ENCODE measurements at regions not wholly inside any gene's neighbourhood (a gene's known extent, or its start where the extent isn't known, plus 50 kb on each side); places are given as distances from the start of the nearest gene placed in this dataset.

DNA sequence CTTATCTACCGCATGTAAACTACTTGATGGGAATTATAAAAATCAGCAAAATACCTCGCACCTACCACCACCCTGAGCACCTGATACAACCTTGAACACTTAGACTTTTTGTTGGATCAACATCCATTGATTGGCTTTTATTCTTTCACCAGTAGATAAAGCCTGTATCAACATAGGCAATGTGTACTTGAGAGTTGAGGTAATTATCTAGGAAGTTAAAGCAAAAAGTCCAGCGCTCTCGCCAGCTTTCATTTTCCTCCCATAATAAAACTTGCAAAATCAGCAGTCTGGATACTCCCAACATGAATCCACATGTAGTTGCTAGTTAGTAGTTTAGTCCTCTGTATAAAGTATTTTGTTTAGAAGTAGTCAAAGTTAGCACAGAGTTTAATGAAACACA, 132.0 kb upstream of the PRDM1 start:
- peak; percentile 96 for FAIRE-seq

DNA sequence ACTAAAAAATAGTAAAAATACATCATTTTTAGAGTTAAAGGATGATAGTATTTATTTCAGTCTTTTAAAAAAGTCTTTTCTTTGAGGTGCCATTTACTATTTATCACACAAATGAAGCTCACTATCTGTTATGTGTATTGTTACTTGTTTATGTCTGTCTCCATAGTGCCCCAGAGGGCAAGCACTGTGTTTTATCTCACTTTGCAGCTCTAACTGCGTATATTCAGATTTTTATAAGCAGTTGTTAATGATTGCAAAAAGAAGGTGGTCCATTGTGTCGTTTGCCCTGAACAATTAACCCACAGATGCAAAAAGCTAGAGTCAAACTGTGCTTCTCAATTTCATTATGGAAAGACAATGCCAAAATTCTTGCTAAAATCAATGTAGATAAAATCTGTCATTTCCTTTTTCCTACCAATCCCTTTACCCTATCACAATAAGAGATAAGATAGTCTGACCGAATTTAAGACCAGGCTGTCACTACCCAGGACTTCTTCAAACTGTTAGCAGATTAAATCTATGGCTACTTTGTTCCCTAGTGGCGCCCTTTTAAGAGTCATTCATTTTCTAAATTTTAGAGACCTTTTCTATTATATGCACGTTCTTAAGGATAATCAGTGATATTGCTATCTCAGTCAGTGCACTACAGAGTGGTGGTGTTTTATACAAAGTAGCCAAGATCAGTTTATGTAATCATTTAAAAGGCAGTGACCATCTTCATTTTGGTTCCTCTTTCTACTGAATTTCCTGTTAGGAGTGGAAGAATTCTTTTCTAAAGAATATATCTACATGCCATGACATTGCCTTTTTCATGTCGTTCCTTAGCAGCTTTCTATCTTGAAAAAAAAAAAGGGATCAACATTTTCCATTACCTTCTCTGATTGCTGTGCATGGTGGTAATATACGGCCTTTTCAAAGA, 133.1 kb upstream of the PRDM1 start:
- no peak for FAIRE-seq

DNA sequence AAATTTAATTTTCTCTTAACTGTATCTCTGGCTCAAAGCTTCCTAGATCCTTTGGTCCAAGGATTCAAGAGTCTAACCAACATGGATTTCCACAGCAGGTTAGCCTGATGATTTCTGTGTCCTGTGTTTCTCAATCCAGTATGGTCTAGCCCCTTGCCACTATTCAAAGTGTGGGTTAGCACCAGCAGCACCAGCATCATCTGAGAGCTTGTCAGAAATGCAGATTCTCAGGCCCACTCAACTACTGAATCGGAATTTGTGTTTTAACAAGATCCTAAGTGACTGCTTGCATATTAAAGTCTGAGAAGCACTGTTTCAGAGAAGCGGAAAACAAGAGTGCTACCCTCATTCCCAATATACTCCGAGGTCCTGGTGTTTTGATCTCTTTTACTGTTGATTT, 133.8 kb upstream of the PRDM1 start:
- FAIRE-seq: no peak

DNA sequence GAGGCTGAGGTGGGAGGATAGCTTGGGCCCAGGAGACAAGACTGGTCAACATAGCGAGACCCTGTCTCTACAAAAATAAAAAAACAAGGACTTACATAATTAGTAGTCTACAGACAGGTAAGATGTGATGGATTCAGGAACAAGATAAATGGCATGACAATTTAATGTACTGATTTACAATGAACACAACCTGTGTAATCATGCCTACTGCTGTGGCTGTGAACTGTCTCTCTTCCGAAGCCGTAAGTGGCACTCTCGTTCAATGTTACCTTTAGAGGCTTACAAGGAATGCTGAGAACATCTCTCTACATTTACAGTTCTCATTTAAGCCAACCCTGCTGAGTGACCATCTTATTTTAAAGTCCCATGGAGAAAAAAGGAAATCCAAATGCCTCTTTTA, 134.8 kb upstream of the PRDM1 start:
- no peak for FAIRE-seq

DNA sequence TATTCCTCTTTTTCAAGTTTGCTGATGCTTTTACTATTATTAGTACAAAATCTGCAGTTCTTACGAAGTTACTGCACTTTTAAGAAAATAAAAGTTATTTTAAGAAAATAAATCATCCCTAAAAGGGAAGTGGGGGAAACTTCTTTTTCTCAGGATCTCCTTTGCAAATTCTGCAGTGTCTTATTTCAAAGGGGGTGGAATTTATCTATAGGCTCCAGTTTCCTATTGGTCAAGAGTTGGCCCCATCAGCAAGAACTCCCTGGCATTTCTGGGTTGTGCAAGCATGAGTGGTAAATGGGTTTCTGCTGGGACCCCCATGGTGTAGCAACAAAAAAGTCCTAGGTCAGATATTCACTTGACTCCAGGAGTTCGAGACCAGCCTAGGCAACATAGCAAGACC, 136.3 kb upstream of the PRDM1 start:
- no peak for FAIRE-seq

DNA sequence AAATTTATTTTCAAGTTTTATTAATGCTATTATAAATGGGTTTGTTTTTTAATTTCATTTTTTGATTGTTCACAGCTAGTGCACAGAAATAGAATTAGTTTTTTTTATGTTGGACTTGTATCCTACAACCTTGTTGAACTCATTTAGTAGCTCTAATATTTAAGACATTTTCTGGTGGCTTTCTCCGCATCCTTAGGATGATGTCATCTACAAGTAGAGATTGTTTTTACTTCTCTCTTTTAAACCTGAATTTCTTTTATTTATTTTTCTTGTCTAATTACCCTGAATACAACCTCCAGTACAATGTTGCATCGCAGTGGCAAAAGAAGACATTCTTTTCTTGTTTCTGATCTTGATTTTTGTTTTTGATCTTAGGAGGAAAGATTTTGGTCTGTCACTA, 142.6 kb upstream of the PRDM1 start:
- FAIRE-seq: no peak

DNA sequence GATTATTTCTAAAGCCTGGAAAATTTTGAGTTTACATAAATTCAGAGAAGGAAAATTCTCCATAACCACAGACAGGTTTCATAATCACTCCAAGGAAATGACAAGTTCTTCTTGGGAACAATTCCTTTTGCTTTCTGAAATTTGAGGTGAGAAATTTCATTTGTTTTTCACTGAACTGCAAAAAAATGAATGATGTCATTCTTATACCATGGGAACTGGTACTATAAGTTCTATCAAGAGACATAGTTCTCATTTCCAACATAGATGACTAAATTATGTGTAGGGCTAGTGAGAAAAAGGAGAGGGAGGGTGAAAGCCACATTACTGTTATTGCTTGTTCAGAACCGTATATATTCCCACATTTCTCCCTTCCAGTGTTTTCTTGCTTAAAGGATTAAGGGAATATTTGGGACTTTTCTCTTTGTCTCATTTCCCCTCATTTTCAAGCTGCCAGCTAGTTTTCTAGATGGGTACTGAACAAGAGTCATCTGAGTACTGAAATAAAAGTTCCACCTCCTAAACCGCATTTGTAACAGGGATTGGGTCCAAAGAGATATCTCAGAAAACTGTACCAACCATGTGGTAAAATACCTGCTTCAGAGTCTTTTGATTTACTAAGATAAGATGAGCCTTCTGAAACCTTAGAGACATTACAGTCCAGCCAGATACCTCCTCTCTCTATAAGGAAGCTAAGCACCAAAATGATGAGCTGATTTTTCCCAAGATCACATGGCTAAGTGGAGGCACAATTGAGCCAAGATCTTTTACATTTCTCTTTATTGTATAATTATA, 144.3 kb upstream of the PRDM1 start:
- no peak for FAIRE-seq

DNA sequence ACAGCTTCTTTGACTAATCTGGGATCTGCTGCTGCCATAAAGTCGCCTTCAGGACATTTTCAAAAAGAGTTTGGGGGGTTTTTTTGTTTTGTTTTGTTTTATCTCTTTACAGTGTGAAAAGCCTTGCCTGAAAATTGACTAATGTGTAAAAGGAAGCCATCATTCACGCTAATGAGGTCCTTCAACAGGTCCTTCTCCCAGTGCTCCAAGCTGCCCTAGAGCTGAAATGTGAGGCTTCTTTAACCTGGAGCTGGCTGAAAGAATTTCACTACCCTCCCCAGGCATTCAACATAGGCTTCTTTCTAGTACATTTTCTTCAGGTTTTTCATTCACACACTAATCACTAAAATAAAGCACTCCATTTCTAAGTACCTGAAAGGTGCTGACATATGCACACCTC, 145.1 kb upstream of the PRDM1 start:
- no peak for FAIRE-seq

DNA sequence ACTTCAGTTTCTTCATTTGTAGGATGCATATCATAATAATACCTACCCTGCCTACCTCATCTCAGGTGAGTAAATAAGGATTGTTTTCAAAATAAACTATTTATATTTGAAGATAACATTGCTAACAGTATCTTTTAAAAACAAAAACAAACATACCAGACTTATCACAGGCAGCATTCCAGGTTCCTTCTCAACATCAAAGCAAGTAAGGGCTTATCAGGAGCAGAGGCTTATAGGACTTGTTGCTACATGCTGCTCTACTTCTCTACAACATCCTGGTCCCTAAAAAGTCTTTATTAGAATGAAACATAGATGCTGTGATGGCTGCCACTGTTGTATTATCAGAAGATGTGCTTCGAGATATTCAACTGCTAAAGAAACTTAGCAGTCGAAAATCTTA, 149.2 kb upstream of the PRDM1 start:
- FAIRE-seq: no peak

DNA sequence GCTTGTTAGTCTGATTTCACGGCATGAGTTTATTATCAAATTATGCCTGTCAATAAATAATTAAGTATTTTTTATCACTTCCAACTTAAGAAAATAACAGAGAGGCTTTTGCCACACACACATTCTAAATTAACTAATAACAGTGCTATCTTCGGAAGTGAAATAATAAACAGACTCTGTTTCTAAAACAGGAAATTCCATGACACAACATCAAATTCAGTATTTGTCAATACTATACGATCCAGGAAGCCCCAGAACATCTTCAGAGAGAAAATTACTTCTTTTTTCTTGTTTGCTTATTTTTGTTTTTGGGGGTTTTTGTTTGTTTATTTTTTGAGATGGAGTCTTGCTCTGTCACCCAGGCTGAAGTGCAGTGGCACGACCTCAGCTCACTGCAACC, 150.7 kb upstream of the PRDM1 start:
- FAIRE-seq: peak; percentile 86

DNA sequence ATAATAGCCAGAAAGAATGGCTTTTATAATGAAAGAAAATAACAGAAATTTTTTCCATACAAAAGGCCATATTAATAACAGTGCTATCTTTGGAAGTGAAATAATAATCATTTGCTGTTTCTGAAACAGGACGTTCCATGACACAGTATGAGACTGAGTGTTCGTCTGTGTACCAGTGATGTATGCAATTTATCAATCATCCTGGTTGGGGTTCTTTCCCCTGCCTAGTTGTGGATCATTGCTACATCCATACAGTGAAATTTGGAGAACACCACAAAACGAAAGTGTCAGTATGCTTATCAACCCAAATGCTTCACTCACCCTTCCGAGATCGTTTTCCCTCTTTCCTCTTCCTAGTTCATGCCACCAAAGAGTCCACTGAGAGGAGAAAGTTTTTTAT, 151.4 kb upstream of the PRDM1 start:
- FAIRE-seq: no peak

DNA sequence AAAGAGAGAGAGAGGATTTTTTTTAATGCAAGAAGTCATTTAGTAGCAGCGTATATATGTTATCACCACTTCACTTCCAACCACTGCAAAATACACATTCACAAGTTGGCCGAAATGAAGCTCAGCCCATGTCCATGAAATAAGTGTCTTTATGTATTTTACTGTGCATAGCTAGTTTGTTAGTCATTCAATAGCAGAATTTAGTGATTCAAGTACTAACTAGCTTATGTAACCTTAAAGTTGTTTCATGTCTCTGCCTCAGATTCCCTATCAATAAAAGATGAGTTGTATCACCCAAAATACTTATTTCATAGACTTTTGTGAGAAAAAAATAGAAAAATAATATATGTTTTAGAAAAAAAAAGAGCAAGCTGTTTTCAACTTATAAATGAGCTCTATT, 153.7 kb upstream of the PRDM1 start:
- FAIRE-seq: no peak

DNA sequence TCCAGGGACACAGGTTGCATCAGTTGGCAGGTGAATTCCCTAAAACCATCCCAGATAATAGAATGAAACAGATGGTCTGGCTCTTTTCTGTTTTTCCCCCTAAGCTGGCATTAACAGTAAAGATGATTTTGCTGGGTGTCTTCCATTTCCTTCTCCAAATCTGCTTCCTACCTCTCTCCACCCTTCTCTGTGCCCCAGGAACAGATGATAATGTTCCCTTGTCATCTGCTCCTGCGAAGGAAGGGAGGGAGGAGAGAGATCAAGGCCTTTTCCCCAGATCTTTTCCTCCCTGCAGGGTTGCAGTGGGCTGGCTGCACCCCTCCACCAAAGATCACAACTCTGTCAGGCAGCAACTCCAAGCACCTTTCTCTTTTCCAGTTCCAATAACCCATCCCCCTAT, 156.5 kb upstream of the PRDM1 start:
- no peak for FAIRE-seq

DNA sequence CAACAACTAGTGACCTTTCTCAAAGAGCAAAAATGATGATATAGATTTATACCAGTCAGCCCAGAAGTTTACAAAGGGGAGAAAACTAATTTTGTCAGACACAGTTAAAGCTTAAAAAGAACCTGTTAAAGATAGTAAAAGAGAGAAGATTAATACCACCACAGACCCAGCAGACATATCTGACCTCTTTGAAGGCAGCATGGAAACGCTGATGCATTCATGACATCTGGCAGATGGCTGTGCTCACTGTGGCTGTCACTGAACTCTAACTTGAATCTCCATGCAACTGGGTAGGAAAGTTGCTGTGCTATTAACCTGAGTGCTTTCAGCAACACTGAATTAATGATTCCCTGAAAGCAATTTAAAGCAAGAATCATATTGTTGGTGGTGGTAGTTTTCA, 159.8 kb upstream of the PRDM1 start:
- FAIRE-seq: no peak

DNA sequence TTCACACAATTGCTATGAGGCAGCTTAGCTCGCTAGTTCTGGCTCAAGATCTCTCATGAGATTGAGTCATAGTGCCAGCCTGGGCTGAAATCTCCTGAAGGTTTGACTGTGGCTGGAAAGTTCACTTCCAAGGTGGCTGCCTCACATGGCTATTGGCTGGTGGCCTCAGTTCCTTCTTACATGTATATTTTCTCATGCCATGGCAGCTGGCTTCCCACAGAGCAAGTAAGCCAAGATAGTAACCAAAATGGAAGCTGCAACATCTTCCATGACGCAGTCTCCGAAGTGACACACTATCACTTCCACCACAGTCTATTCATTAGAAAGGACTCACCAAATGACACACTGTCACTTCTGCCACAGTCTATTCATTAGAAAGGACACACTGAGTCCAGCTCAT, 160.4 kb upstream of the PRDM1 start:
- FAIRE-seq: no peak

DNA sequence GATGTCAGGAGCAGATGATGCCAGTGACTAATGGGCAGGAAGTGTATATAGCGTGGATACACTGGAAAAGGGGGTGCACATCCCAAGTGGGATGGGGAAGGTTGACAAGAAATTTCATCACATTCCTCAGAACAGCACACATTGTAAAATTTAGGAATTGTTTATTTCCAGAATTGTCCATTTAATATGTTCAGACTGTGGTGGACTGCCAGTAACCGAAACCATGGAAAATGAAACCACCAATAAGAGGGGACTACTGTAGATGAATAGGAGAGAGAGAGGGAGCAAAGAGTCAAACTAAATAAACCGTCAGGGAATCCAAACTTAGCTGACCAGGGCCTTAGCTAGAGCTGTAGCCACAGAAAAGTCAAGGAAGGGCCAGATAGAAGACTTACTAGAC, 164.4 kb upstream of the PRDM1 start:
- no peak for FAIRE-seq

DNA sequence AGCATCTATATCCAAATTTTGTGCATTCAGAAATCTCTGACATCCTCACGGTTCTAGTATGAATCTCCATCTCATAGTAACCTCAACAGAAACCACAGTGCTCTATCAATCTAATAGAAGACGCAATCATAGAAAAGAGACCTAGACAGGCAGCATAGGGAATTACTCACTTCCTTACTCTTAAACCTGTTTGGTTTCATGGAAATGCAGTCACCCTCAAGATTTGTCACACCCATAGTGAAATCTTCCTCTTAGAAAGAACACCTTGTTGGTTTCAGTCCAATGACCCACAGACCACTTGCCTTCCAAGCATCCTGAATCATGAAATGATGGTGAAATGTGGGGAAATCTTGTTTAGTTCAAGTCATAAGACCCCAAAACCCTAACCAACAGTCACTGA, 166.1 kb upstream of the PRDM1 start:
- no peak for FAIRE-seq

DNA sequence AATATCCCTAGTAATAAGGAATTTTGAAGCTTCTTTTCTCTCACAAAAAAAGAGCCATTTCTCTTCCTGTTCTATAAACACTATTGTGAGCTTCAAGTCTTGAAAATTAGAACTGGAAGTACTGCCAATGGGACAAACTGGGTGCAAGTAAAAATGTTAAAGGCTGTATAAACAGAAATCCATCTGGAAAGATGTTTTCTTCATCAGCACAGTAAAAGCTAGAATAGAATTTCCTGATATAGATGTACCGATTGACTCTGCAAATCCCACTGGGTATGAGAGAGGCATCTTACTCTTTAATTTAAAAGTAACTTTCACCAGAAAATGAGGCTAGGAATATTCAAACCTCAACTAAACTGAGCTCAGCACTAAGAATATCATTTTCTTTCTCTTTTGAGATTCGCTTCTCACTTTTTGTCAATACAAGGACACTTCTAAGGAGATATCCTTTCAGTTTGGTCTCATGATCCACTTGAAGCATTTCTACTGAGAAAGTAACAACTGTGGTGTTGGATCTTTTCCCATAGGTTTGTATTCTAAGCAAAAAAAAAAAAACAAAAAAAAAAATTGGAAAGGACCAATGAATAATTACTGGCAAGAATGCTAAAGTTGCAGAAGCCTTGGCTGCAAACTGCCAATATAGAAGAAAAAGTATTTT, 169.0 kb upstream of the PRDM1 start:
- FAIRE-seq: no peak

DNA sequence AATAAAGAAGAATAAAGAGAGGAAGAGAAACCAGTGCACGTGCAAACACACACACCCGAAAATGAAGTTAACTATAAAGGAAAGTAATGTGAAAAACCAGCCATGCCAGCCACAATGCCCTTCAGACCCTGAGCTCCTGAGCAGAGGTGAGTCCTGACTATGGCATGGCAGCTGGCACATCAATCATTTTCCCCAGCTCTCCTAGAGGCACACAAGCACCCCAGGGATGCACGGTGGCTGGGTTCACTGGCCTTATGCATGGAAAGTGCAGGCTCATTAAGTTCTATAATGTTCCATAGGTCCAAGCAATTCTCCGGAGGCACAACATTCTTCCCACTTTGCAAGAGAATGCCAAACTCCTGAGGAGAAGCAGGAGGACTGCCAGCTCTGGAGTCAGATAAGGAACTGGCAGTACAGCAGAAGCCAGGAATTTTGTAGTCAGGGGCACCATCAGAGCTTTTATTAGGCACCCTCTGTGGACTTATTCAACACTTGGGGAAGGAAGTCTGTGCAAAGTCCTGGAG, 175.0 kb upstream of the PRDM1 start:
- no peak for FAIRE-seq

DNA sequence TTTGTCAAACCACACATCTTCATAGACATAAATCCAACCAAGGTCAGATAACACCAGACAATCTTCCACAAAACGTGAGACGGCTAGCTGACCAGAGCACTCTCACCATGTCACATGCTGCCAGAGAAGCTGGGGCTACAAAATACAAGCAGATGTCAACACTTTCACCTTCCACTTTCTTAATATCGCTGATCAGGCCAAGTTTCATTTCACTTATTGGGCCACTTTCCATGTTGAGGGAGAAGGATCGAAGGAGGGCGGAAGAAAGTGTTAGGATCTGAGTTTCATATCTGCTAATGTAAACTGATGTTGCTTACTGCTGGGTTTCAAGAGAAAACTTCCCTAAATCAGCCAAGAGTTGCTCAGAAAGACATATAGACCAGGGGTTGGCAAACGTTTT, 177.0 kb upstream of the PRDM1 start:
- no peak for FAIRE-seq

DNA sequence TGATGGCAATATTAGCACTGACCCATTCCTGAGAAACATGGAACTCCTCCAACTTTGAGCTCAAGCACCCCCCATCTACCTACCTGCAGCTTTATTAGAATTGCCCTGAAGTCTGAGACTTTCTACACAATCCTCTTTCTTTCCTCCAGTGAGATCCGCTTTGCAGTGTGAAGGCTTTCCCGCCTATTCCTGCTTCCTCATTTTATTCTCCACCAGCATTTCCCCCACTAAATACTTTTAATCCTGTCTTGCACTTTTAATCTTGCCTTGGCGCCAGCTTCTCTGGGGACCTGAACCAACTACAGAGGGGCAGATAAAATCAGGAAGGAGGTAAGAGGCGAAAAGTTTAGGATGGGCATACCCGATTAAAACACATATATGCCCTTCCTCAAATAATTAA, 178.1 kb upstream of the PRDM1 start:
- FAIRE-seq: no peak

DNA sequence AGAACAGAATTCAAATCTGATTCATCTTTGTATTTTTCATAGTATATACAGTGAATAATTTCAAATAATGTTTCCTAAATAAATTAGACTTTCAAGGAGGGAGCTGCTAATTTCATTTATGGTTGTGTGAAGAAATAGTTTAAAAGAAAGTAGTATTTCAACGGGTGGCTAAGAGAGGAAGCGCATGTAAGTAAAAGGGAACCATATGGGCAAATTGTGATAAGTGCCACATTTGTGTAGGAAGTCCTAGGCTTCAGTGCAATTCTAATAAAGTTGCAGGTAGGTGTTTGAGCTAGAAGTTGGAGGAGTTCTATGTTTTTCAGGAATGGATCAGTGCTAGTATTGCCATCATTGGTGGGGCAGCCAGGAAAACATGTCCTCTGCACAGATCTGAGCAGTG, 178.8 kb upstream of the PRDM1 start:
- FAIRE-seq: no peak

DNA sequence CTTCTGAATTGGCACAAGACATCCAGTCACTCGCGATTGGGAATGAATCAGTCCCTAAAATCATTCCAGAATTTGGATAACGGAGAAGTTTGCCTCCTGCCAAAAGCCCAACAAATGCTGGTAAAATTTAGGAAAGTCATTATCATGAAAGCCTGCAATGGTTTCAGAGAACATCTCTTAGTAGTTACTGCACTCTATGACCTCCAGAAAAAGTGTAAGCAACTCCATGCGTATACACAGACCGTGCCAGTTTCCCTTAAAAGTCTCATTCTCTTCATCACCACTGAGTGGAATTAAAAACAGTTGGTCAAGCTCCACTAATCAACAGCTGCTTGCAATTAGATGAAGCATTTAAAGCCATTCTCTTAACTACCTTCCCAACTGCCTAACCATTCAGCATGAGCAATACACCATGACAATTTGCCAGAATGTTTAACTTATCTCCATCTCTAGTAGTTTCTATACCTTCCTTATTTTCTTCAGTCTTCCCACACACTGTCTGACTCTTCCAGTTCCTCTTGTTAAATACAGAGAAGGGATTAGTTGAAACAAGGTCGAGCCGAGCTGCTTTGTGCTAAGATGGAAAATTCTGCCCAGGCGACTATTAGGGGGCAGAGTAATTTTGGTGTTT, 183.6 kb upstream of the PRDM1 start:
- peak; percentile 70 for FAIRE-seq
